Aorta (tissue), 5 donors: ENCODE measurements at regions not wholly inside any gene's neighbourhood (a gene's known extent, or its start where the extent isn't known, plus 50 kb on each side); places are given as distances from the start of the nearest gene placed in this dataset.

ENCODE experiments used
- ATAC-seq: fragments of 200-7000 bp; cut with Tn5 transposase; one replicate; pipeline ENCODE4 v1.9.1; 2022; ENCODE audit warnings: moderate library complexity; ENCODE audit not compliant: low FRiP score
- DNase-seq, 2 donors: peaks; one replicate each; pipeline ENCODE4 v3.0.0-alpha.2; 2020
- H3K27ac ChIP-seq, 2 donors: one replicate each; pipeline ENCODE4 v1.5.1; 2013; ENCODE audit warnings: low read length in 2 of 2, mild to moderate bottlenecking in 2 of 2, moderate library complexity in 2 of 2, control low read depth in 1 of 2, inconsistent platforms in 1 of 2, low read depth in 1 of 2
- H3K27me3 ChIP-seq, 2 donors: one replicate each; pipeline ENCODE4 v1.6.1; 2013; ENCODE audit warnings: control low read depth in 1 of 2, low read length in 1 of 2, mild to moderate bottlenecking in 1 of 2, moderate library complexity in 1 of 2; ENCODE audit not compliant: insufficient read depth in 2 of 2, control insufficient read depth in 1 of 2
- H3K36me3 ChIP-seq, 2 donors: one replicate each; pipeline ENCODE4 v1.6.1; 2013; ENCODE audit warnings: control low read depth in 1 of 2, low read length in 1 of 2, mild to moderate bottlenecking in 1 of 2; ENCODE audit not compliant: insufficient read depth in 2 of 2, control insufficient read depth in 1 of 2
- H3K4me1 ChIP-seq, 2 donors: one replicate each; pipeline ENCODE4 v1.6.1; 2013; ENCODE audit warnings: low read length in 2 of 2, control low read depth in 1 of 2, mild to moderate bottlenecking in 1 of 2, moderate library complexity in 1 of 2; ENCODE audit not compliant: insufficient read depth in 2 of 2, control insufficient read depth in 1 of 2
- H3K4me3 ChIP-seq, 2 donors: one replicate each; pipeline ENCODE4 v1.5.1; 2013; ENCODE audit warnings: low read length in 2 of 2, control low read depth in 1 of 2, mild to moderate bottlenecking in 1 of 2
- H3K9me3 ChIP-seq: one replicate; pipeline ENCODE4 v1.6.1; 2013; ENCODE audit warnings: mild to moderate bottlenecking, low read length; ENCODE audit not compliant: control insufficient read depth
- WGBS, 2 donors: extraction: QIAGEN DNeasy Blood & Tissue Kit; methylation state at CpG; one replicate each; pipeline ENCODE4 v1.1.7; 2013; 5-methylcytosine and 5-hydroxymethylcytosine counted together
- intact Hi-C, 2 donors: fragments of 100-400 bp; cut with DNase I; formaldehyde crosslinking; loops; one replicate each; pipeline versions ENCODE4 v1.14.2 to v1.15.0; 2022
- donor health status: healthy with polysubstance abuse.
- donor health status: Bipolar disorder and iron deficiency.
- donor health status: DM: no; HTN: no; CAD: no.
- donor health status: DM: no; HTN: no; CAD: no.
- donor health status: DM: yes; HTN: yes; CAD: no.

DNA sequence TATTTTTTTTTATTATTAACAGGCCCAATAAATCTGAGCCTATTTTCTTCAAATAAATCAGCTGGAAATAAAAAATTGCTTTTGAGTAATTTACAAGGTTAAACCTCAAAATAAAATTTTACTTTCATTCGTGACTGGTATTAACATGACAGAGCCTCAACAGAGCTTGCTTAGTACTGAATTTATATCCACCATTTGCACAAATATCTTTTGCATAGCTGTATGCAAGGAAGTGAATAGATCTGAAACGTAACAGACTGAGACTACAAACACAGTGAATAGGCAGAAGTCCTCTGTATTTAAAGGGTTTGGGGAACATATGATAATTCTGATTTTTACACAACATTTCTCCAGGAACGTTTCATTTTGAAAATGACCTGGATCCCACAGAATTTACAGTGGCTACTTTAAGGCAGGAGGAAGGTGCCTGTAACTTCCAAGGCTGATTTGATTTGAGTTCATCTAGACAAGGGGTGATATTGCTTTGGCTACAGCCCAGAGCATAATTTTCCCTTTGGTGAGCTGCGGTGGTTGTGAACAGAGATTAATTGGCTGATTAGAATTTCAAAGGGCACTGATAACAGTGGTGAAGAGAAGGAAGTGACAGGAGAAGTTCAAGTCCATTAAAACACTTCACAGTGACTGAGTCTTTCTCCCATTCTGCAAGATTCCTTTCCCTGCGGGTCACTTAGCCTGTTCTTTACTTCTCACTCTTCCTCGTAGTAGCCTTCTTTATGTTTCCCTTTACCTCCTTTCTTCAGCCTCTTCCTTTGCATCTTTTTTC is 121.2 kb upstream of the SASH1 start:
- Histone ChIP-seq H3K4me3 (no peak overlapping the region), H3K27ac (no peak overlapping the region), H3K9me3 (no peaks in the 10 kb centered on the region), H3K4me1 (peaks cover 0 to 3% of the 10 kb centered on the region in 2 donors), H3K36me3 (no peaks in the 10 kb centered on the region), H3K27me3 (no peaks in the 10 kb centered on the region)
- no peak for DNase-seq
- 50 to 60% methylated on average over 6 of the region's 6 CpGs for WGBS, 2 donors
- intact Hi-C loops: no loop called here
- ATAC-seq: no peak

DNA sequence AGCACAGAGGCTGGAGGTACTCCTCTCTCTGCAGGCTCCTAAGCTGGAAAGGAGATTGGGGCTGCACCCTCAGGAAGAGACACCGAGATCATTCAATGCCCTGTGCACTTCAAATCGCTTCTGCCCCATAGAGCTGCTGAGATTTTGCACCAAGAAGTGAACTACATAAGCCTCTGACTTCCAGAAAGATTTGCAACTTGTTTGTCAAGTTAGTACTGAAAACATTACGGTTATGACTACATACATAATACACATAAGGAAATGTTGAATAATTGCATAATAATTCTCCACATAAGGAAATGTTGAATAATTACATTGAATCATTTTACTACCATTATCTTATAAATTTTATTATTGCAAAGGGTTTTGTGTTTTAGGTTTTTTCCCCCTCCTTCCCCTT is 120.3 kb upstream of the SASH1 start:
- intact Hi-C loops: no loop called here
- H3K27ac ChIP-seq: no peak overlapping the region
- no peaks in the 10 kb centered on the region for H3K36me3 ChIP-seq
- no peak overlapping the region for H3K4me3 ChIP-seq
- ATAC-seq (no peak), DNase-seq (no peak)
- H3K27me3 ChIP-seq: no peaks in the 10 kb centered on the region
- 73 to 84% methylated on average over 3 of the region's 3 CpGs for WGBS, 2 donors
- H3K9me3 ChIP-seq: no peaks in the 10 kb centered on the region
- H3K4me1 ChIP-seq: peaks cover 0 to 3% of the 10 kb centered on the region in 2 donors

DNA sequence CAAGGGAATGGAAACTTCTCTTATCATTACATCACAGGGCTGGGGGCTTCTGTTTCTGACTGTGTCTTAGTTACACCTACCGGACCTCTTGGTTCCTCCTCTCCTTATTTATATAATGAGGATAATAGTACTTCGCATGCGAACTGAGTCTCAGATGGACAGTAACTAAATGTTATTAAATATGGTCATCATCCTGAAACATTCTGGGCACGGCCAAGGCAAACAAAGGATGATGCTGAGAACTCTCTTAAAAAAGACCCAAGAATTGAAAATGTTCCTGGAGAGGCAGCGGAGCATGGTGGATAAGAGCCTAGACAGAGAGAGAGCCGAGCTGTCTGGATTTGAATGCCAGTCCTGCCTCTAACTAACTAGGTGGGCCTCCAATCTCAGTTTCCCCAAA is 119.8 kb upstream of the SASH1 start:
- Histone ChIP-seq H3K27me3 (no peaks in the 10 kb centered on the region), H3K4me3 (no peak overlapping the region), H3K27ac (no peak overlapping the region), H3K4me1 (peaks cover 0 to 3% of the 10 kb centered on the region in 2 donors), H3K36me3 (no peaks in the 10 kb centered on the region), H3K9me3 (no peaks in the 10 kb centered on the region)
- no peak for ATAC-seq
- DNase-seq: no peak
- WGBS, 2 donors: 60 to 61% methylated on average over 6 of the region's 6 CpGs
- intact Hi-C loops: no loop called here

- peaks cover 0 to 3% of the 10 kb centered on the region in 2 donors for H3K4me1 ChIP-seq
- H3K4me3 ChIP-seq: no peak overlapping the region
- no peaks in the 10 kb centered on the region for H3K27me3 ChIP-seq
- H3K9me3 ChIP-seq: no peaks in the 10 kb centered on the region
- no peak overlapping the region for H3K27ac ChIP-seq
- WGBS, 2 donors: 73 to 75% methylated on average over 3 of the region's 3 CpGs
- H3K36me3 ChIP-seq: no peaks in the 10 kb centered on the region
- intact Hi-C loops: no loop called here
- ATAC-seq (no peak), DNase-seq (no peak)
Measured at GRCh38 chr6:148223424-148223842, 119.2 kb upstream of the SASH1 start.

DNA sequence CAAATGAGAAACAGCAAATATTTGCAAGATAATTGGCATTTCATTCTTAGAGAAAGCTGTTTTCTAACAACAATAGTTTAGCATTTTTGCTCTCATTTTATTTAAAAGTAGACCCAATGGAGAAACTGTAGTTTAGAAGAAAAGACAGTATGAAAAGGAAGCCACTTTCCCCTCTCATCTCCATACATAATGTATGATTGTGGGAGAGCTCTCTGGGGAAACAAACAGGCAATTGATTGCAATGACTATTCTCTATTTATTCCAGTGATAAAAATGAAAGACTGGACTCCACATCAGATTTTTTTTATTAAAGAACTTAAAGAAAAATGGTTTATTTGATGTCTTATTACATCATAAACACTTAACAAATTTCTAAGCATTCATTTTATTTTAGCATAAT is 116.8 kb upstream of the SASH1 start:
- Histone ChIP-seq H3K36me3 (no peaks in the 10 kb centered on the region), H3K9me3 (no peaks in the 10 kb centered on the region), H3K4me1 (peaks cover 0 to 3% of the 10 kb centered on the region in 2 donors), H3K27me3 (no peaks in the 10 kb centered on the region), H3K27ac (no peak overlapping the region), H3K4me3 (no peak overlapping the region)
- ATAC-seq (no peak), DNase-seq (no peak)
- intact Hi-C loops: no loop called here

DNA sequence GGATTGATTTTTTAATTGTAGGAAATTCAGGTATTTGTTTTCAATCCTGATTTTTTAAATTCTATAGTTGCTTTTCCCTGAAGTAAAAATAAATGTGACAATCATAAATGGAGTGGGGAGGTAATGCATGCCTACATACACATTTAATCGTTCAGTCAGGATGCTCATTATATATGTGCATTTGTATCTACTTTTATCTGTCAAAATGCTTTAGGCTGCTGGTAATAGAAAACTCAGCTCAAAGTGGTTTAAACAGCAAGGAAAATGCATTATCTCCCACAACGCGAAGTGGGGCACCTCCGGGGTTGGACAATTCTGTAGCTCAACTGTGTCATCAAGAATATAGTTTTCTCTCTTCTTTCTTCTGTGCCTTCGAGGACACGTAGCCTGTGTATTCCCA is 116.4 kb upstream of the SASH1 start:
- no peak for ATAC-seq
- Histone ChIP-seq H3K27ac (no peak overlapping the region), H3K4me1 (peaks cover 0 to 3% of the 10 kb centered on the region in 2 donors), H3K4me3 (no peak overlapping the region), H3K9me3 (no peaks in the 10 kb centered on the region), H3K27me3 (no peaks in the 10 kb centered on the region), H3K36me3 (no peaks in the 10 kb centered on the region)
- intact Hi-C loops: no loop called here
- no peak for DNase-seq
- WGBS, 2 donors: 93 to 94% methylated on average over 6 of the region's 6 CpGs

- ATAC-seq (no peak), DNase-seq (no peak)
- no peaks in the 10 kb centered on the region for H3K9me3 ChIP-seq
- 27 to 45% methylated on average over 4 of the region's 4 CpGs for WGBS, 2 donors
- no peaks in the 10 kb centered on the region for H3K36me3 ChIP-seq
- H3K4me3 ChIP-seq: no peak overlapping the region
- intact Hi-C loops: no loop called here
- H3K27ac ChIP-seq: no peak overlapping the region
- no peaks in the 10 kb centered on the region for H3K27me3 ChIP-seq
- H3K4me1 ChIP-seq: no peaks in the 10 kb centered on the region
Measured at GRCh38 chr6:148231572-148231971, 111.1 kb upstream of the SASH1 start.

DNA sequence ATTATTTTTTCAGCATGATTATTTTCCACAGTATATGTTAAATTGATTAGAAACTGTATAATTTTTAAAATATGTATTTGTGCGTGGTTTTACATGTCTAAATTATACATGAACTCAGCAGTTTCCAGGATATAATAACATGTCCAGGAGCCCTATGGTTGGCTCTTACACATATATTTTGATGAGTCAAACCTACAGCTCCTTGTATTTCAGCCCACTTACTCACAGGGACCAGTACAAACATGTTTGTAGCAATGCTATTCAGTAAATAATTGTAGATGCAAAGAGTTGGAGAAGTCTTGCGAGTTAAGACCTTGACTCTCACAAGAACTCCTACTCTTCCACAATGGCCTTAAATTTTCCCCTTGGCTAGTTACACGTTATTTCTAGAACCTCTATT is 107.2 kb upstream of the SASH1 start:
- H3K4me1 ChIP-seq: peaks cover 2 to 8% of the 10 kb centered on the region in 2 donors
- no peak for DNase-seq
- H3K27me3 ChIP-seq: no peaks in the 10 kb centered on the region
- intact Hi-C loops: no loop called here
- 66 to 70% methylated on average over 3 of the region's 3 CpGs for WGBS, 2 donors
- H3K9me3 ChIP-seq: no peaks in the 10 kb centered on the region
- H3K27ac ChIP-seq: no peak overlapping the region
- no peaks in the 10 kb centered on the region for H3K36me3 ChIP-seq
- ATAC-seq: no peak
- no peak overlapping the region for H3K4me3 ChIP-seq

DNA sequence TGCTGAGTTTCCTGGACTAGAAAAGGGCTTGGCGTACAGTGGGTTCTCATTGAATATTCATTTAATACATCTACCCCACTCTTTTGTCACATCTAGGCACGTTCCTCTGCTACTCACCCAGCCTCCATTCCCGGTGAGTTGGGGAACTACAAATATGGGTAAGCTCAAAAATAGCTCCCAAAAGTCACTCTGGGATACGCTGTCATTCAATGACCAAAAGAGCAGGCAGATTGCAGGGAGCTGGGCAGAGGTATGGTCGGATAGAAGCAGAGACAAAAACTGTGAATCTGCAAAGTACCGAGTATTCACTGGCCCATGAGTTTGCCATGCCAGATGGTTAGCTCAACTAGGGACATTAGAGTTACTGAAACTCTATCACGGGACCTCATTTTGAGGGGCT is 103.9 kb upstream of the SASH1 start:
- intact Hi-C loops: no loop called here
- DNase-seq: no peak

More for the DNA sequence above, 103.9 kb upstream of the SASH1 start:
- H3K9me3 ChIP-seq: no peaks in the 10 kb centered on the region
- H3K4me1 ChIP-seq: peaks cover 8 to 19% of the 10 kb centered on the region in 2 donors
- no peaks in the 10 kb centered on the region for H3K36me3 ChIP-seq
- ATAC-seq: no peak
- peak overlapping the region in 1 of 2 donors; percentile 52 for H3K27ac ChIP-seq
- no peaks in the 10 kb centered on the region for H3K27me3 ChIP-seq
- WGBS, 2 donors: 37 to 38% methylated on average over 7 of the region's 7 CpGs
- no peak overlapping the region for H3K4me3 ChIP-seq
